Large intestine (tissue), 3 donors: ENCODE measurements at regions not wholly inside any gene's neighbourhood (a gene's known extent, or its start where the extent isn't known, plus 50 kb on each side); places are given as distances from the start of the nearest gene placed in this dataset.
A peak's percentile ranks its signal among the peaks of the same experiment; 100 is the strongest.

ENCODE experiments used
- DNase-seq, 2 donors: peaks; one replicate each; pipeline versions ENCODE4 v3.0.0 to v3.0.0-alpha.2; 2013
- H3K27ac ChIP-seq: one replicate; pipeline ENCODE4 v1.5.1; 2013; ENCODE audit warnings: low read length
- H3K27me3 ChIP-seq: 2 replicates; pipeline ENCODE4 v1.6.1; 2013; ENCODE audit warnings: low read length; ENCODE audit not compliant: control insufficient read depth, insufficient read depth
- H3K36me3 ChIP-seq: 2 replicates; pipeline ENCODE4 v1.6.1; 2013; ENCODE audit warnings: low read length; ENCODE audit not compliant: control insufficient read depth, insufficient read depth
- H3K4me1 ChIP-seq: one replicate; pipeline ENCODE4 v1.6.1; 2013; ENCODE audit warnings: low read length; ENCODE audit not compliant: control insufficient read depth, insufficient read depth
- H3K4me3 ChIP-seq: one replicate; pipeline ENCODE4 v1.5.1; 2013; ENCODE audit warnings: low read length
- H3K9me3 ChIP-seq: one replicate; pipeline ENCODE4 v1.6.1; 2013; ENCODE audit warnings: mild to moderate bottlenecking, low read depth, low read length, moderate library complexity; ENCODE audit not compliant: control insufficient read depth
- whole genome bisulfite sequencing: methylation state at CpG from one replicate; pipeline ENCODE4 v1.1.5; 2013; ENCODE audit warnings: low lambda C conversion rate; ENCODE audit not compliant: insufficient coverage; 5-methylcytosine and 5-hydroxymethylcytosine counted together

DNA sequence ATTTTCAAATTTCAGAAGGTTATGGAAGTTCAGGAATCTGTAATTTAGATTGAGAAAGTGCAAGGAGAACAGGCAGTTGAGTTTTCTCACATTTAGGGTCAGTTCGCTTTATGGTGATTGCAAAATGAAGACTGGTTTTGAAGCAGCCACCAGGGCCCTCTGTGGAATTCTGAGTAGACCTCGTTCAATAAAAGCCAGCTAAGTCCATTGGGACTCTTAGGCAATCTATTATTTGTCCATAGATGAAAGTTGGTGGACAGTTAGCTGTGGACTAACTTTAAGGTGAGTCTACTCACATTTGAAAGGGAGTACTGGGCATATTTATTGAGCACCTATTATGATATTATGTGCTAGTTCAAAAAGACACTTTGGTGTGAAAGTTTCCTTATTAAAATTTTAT is 266.3 kb upstream of the LINC00305 start:
- Histone ChIP-seq H3K9me3 (no peaks in the 10 kb centered on the region), H3K36me3 (no peaks in the 10 kb centered on the region), H3K27ac (no peak overlapping the region), H3K4me3 (no peak overlapping the region), H3K27me3 (no peaks in the 10 kb centered on the region), H3K4me1 (no peaks in the 10 kb centered on the region)
- no peak for DNase-seq
- WGBS = 50% methylated on average over 1 of the region's 2 CpGs

DNA sequence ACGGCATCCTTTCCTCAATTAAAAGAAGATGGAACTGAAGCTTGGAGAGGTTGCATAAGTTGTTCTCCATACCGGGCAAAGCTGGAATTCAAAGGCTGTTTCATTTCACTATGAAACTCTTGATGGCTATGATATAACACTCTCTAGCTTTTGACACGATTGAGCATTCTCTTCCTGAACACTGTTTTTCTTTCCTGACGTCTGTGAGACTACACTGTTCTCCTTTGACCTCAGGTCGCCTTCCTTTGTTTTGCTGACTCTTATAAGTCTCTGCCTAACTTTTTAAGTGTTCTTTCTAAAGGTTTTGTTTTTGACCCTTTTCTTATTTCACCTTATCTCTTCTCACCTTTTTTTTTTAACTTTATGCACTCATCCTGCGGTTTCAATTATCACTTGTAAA is 261.8 kb upstream of the LINC00305 start:
- WGBS = 50% methylated on average over 4 of the region's 6 CpGs
- H3K27ac ChIP-seq = no peak overlapping the region
- H3K4me3 ChIP-seq = no peak overlapping the region
- no peaks in the 10 kb centered on the region for H3K27me3 ChIP-seq
- DNase-seq = no peak
- no peaks in the 10 kb centered on the region for H3K9me3 ChIP-seq
- no peaks in the 10 kb centered on the region for H3K4me1 ChIP-seq
- H3K36me3 ChIP-seq = no peaks in the 10 kb centered on the region

DNA sequence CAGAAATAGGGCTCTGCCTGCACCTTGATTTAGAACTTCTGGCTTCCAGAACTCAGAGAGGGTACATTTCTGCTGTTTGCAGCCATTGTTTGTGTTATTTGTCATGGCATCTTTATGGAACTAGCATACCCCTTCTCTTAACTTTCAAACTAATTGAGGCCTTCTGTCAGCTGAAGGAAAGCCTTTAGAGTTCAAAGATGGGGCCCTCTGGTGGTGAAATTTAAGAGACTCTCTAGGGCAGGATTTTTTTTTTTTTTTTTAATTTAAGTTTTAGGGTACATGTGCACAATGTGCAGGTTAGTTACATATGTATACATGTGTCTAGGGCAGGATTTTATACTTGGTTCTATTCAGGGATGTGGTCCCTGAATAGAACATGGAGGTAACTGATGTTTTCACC is 260.6 kb upstream of the LINC00305 start:
- no peak overlapping the region for H3K27ac ChIP-seq
- H3K4me3 ChIP-seq = no peak overlapping the region
- no peaks in the 10 kb centered on the region for H3K27me3 ChIP-seq
- H3K4me1 ChIP-seq = no peaks in the 10 kb centered on the region
- no peaks in the 10 kb centered on the region for H3K9me3 ChIP-seq
- H3K36me3 ChIP-seq = no peaks in the 10 kb centered on the region
- peak in 1 of 2 donors; percentile 7 for DNase-seq

DNA sequence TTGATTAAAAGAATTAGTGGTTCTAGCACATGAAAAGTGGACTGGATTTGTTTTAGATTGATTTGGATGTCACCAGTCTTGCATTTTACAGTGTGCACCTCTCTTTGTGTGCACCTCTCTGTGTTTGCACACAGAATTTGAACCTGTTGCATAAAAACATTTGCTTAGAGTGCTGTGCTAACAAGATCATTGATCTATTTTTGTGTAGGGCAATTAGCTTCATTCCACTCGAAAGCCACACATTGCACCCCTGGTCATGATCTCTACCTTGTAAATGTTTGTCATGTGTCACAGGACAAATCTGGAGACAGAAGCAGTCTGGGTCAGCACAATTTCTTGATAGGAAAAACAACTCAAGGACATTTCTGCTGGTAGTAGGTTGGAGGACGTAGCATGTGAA is 258.7 kb upstream of the LINC00305 start:
- DNase-seq = no peak
- Histone ChIP-seq H3K36me3 (no peaks in the 10 kb centered on the region), H3K4me3 (no peak overlapping the region), H3K9me3 (no peaks in the 10 kb centered on the region), H3K4me1 (no peaks in the 10 kb centered on the region), H3K27ac (no peak overlapping the region), H3K27me3 (no peaks in the 10 kb centered on the region)
- no CpG with 5 or more reads among the region's 2 CpGs for WGBS

DNA sequence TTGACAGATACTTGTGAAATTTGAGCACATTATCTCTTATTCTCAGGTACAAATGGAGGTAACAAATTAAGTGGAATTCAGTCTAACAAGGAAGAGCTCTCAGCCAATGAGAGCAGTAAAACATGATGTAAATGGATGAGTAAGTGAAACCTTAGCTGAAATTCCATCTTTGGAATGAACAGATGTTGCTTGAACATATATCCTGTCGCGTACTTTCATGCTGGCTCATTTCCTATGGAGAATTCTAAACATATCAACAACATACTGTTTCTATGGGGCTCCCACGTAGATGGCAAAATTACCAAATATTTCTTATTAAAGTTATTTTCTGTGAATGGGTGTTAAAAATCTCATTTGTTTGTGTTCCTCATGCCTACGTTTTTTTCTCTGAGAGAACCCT is 256.3 kb upstream of the LINC00305 start:
- Histone ChIP-seq H3K4me1 (no peaks in the 10 kb centered on the region), H3K4me3 (no peak overlapping the region), H3K9me3 (no peaks in the 10 kb centered on the region), H3K27ac (no peak overlapping the region), H3K36me3 (no peaks in the 10 kb centered on the region), H3K27me3 (no peaks in the 10 kb centered on the region)
- WGBS = 75% methylated on average over 2 of the region's 4 CpGs
- no peak for DNase-seq

DNA sequence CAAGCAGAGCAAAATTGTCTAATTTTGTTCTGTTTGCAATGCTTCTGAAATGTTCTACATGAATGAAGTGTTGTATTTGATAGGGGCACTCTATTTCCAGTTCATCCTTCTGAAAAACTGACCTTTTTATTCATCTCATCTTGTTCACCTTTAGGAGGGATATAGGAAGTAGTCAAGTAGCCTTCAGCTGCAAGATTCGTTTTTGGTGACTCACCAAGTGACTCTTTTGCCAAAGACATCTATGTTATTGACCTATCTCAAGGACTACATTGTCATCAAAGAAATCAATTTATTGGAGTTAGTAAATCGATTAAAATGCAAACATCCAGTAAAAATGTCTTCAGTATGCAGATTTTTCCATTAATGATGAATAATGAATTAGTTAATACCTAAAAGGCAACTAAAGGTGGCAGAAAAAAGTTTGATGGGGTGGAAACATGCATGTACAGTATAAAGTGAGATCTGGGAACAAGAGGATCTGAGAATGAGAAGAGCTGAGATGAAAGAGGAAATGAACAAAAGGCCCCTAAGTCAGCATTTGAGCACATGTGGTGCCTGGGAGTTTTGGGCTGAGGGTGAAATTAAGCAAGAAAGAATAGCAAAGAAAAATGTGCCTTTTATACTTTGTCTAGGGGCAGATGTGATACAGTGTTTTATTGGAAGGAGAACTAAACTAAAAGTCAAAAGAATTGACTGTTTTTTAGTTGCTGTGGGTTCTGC is 255.1 kb upstream of the LINC00305 start:
- H3K4me3 ChIP-seq = no peak overlapping the region
- H3K27ac ChIP-seq = no peak overlapping the region
- H3K4me1 ChIP-seq = no peaks in the 10 kb centered on the region
- H3K36me3 ChIP-seq = no peaks in the 10 kb centered on the region
- no peaks in the 10 kb centered on the region for H3K9me3 ChIP-seq
- no peak for DNase-seq
- WGBS = 88% methylated on average over 1 of the region's 2 CpGs
- no peaks in the 10 kb centered on the region for H3K27me3 ChIP-seq

DNA sequence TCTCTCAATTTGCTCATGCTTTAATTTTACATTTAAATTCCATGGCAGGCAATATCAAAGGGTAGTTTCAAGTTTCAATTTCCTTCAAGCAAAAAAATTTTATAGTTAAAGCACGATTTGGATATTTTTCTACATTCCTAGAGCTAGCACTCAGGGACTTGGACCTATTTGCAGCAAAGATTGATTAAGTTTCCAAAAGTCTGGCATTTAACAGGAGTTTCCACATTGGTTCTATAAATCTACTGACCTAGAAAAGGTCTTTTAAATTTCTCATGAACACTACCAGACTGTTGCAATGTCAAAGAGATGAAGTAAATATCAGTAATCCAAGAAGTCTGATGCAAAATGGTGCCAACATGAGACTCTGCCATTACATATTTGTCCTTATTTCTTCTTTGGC is 253.7 kb upstream of the LINC00305 start:
- no peak for DNase-seq
- Histone ChIP-seq H3K27me3 (no peaks in the 10 kb centered on the region), H3K9me3 (no peaks in the 10 kb centered on the region), H3K27ac (no peak overlapping the region), H3K36me3 (no peaks in the 10 kb centered on the region), H3K4me1 (no peaks in the 10 kb centered on the region), H3K4me3 (no peak overlapping the region)
- 75% methylated on average over 1 of the region's 1 CpG for WGBS

DNA sequence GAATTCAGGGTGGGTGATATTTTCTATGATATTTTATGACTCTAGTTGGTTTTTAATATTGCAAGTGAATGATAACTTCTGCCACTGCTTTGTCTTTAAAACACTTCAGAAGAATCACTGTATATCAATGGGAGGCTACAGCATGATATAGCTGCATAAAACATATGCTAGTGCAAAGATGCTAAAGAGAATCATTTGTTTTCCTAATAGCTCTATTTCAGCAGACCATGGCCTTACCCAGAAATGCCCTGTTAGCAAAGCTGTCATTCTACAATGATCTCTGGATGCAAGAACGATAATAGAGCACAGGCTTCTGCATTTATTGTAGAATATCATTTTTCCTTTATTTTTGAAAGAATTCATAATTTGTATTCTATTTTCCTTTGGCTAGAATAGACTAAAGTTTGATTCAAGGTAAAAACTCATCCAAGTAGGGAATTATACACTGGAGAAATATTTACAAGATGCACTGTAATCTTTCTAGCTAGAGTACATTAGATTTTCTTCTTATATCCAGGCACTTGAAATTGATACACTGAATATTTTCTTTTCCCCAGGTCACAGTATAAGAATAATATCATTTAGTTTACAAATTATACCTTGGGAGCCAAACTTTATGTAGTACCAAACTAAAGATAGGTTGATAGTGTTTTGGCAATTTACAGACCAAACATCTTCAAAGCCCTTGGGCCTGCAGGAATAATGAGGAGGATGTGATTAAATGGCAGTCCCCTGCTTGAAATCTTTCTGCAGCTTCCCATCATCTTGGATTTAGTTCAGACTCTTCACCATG is 252.6 kb upstream of the LINC00305 start:
- H3K36me3 ChIP-seq = no peaks in the 10 kb centered on the region
- H3K4me3 ChIP-seq = no peak overlapping the region
- DNase-seq = no peak
- H3K27ac ChIP-seq = no peak overlapping the region
- WGBS = no CpG with 5 or more reads among the region's 1 CpG
- no peaks in the 10 kb centered on the region for H3K9me3 ChIP-seq
- H3K27me3 ChIP-seq = no peaks in the 10 kb centered on the region
- no peaks in the 10 kb centered on the region for H3K4me1 ChIP-seq

DNA sequence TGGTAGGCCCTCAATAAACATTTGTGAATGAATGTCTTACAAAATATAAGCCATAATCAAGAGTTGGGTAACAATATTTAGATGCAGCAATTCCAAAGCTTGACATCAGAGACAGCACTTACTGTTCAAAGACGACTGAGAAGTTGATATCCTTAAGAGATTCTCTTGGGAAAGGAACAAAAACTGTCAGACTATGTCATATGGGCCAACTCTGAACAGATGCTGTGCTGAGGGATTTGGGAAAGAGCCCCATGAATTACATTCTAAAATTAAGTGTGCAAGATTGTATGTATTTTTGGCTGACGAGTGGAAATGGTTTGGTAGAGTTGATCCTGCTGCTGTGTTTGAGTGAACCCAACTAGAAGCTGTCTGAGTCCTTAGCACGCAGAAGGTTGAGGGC is 250.7 kb upstream of the LINC00305 start:
- H3K4me1 ChIP-seq = no peaks in the 10 kb centered on the region
- no peak overlapping the region for H3K4me3 ChIP-seq
- H3K36me3 ChIP-seq = no peaks in the 10 kb centered on the region
- no peak for DNase-seq
- 83% methylated on average over 2 of the region's 3 CpGs for WGBS
- H3K27ac ChIP-seq = no peak overlapping the region
- no peaks in the 10 kb centered on the region for H3K9me3 ChIP-seq
- no peaks in the 10 kb centered on the region for H3K27me3 ChIP-seq

DNA sequence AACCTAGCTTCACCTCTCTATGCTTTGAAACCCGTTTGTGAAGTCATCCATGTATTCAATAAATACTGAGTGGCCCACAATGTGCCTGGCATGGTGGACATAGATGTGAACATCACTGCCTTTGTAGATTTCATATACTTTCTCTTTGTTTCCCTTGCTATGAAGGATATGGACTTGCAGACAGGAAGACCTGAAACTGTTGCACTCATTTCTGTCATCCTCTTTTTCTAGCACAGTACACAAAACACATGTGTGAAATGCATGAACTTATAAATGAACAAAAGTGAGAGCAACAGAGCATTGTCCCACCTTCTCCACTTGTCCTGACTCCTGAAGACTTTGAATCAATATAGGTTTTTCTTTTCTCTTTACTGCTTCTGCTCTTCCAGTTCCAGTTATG is 249.4 kb upstream of the LINC00305 start:
- no peaks in the 10 kb centered on the region for H3K36me3 ChIP-seq
- no peak overlapping the region for H3K4me3 ChIP-seq
- no peaks in the 10 kb centered on the region for H3K9me3 ChIP-seq
- no peaks in the 10 kb centered on the region for H3K4me1 ChIP-seq
- no peaks in the 10 kb centered on the region for H3K27me3 ChIP-seq
- DNase-seq = no peak
- H3K27ac ChIP-seq = no peak overlapping the region
- WGBS = no CpG with 5 or more reads among the region's 1 CpG

DNA sequence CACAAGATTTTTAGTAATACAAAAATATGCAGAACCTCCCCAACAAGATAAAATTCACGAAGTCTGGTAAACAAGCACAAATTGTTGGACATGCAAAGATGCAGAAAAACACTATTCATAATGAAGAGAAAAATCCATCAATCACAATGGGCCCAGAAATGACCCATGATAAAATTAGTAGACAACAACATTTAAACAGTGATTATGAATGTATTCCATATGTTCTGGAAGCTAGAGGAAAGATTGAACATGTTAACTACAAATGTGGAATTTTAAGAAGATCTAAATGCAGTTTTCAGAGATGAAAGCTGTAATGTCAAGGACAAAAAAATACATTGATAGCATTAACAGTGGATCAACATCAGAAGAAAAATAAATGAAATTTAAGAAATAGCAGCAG is 243.3 kb upstream of the LINC00305 start:
- WGBS = no CpG with 5 or more reads among the region's 1 CpG
- Histone ChIP-seq H3K27ac (no peak overlapping the region), H3K4me3 (no peak overlapping the region), H3K9me3 (no peaks in the 10 kb centered on the region), H3K27me3 (no peaks in the 10 kb centered on the region), H3K36me3 (no peaks in the 10 kb centered on the region), H3K4me1 (no peaks in the 10 kb centered on the region)
- no peak for DNase-seq
